Loucy (cell line): ENCODE measurements at regions not wholly inside any gene's neighbourhood (a gene's known extent, or its start where the extent isn't known, plus 50 kb on each side); places are given as distances from the start of the nearest gene placed in this dataset.

Experiments used
- H2AFZ ChIP-seq: fragments of 200-600 bp; sonication (generic); 2 replicates; pipeline ENCODE4 v1.6.0; 2016; ENCODE audit warnings: antibody characterized with exemption, mild to moderate bottlenecking, low read length, moderate library complexity
- H3F3A ChIP-seq: fragments of 200-600 bp; 2 replicates; pipeline ENCODE4 v1.6.0; 2016; ENCODE audit warnings: antibody characterized with exemption, low read depth, mild to moderate bottlenecking
- H3K27me3 ChIP-seq: fragments of 200-600 bp; sonication (generic); 2 replicates; pipeline ENCODE4 v1.6.1; 2014; ENCODE audit warnings: low read length, mild to moderate bottlenecking; ENCODE audit not compliant: insufficient read depth, poor library complexity, severe bottlenecking
- H3K36me3 ChIP-seq: fragments of 200-600 bp; sonication (generic); 2 replicates; pipeline ENCODE4 v1.6.1; 2016; ENCODE audit warnings: low read length; ENCODE audit not compliant: insufficient read depth
- H3K4me1 ChIP-seq: fragments of 200-600 bp; sonication (generic); 2 replicates; pipeline ENCODE4 v1.5.1; 2014; ENCODE audit warnings: low read length, mild to moderate bottlenecking; ENCODE audit not compliant: insufficient read depth, poor library complexity, severe bottlenecking
- H3K4me2 ChIP-seq: fragments of 200-600 bp; sonication (generic); 2 replicates; pipeline ENCODE4 v1.6.0; 2014; ENCODE audit warnings: antibody characterized with exemption, low read length, low read depth, mild to moderate bottlenecking; ENCODE audit not compliant: poor library complexity, severe bottlenecking
- H3K4me3 ChIP-seq: fragments of 200-600 bp; sonication (generic); 2 replicates; pipeline ENCODE4 v1.5.1; 2014; ENCODE audit warnings: low read length, mild to moderate bottlenecking, mixed read lengths; ENCODE audit not compliant: poor library complexity, severe bottlenecking
- H3K79me2 ChIP-seq: fragments of 200-600 bp; sonication (generic); 2 replicates; pipeline ENCODE4 v1.6.1; 2014; ENCODE audit warnings: low read length; ENCODE audit not compliant: insufficient read depth
- H3K9ac ChIP-seq: fragments of 200-600 bp; sonication (generic); 2 replicates; pipeline ENCODE4 v1.6.0; 2014; ENCODE audit warnings: mild to moderate bottlenecking, low read depth, low read length, moderate library complexity; ENCODE audit not compliant: poor library complexity, severe bottlenecking
- H3K9me2 ChIP-seq: fragments of 200-600 bp; sonication (generic); replicated peaks from 2 replicates; pipeline ENCODE4 v1.6.1; 2016; ENCODE audit warnings: low read depth, low read length, mixed read lengths
- H3K9me3 ChIP-seq: fragments of 200-600 bp; sonication (generic); 2 replicates; pipeline ENCODE4 v1.6.1; 2014; ENCODE audit warnings: mild to moderate bottlenecking, antibody characterized with exemption, low read length, low read depth; ENCODE audit not compliant: insufficient read depth
- H4K20me1 ChIP-seq: fragments of 200-600 bp; sonication (generic); 2 replicates; pipeline ENCODE4 v1.6.0; 2014; ENCODE audit warnings: antibody characterized with exemption, low read length, mild to moderate bottlenecking; ENCODE audit not compliant: insufficient read depth, poor library complexity, severe bottlenecking
- EZH2phosphoT487 ChIP-seq: fragments of 200-600 bp; IDR thresholded peaks from 2 replicates; pipeline ENCODE4 v1.6.1; 2018; ENCODE audit warnings: antibody characterized with exemption, mild to moderate bottlenecking, moderate library complexity, borderline replicate concordance
- TF ChIP-seq, protein P1 (sequence below): fragments of 200-600 bp; sonication (generic); conservative IDR thresholded peaks from 2 replicates; pipeline ENCODE4 v1.5.1; 2014; ENCODE audit warnings: mild to moderate bottlenecking, antibody characterized with exemption, low read length

DNA sequence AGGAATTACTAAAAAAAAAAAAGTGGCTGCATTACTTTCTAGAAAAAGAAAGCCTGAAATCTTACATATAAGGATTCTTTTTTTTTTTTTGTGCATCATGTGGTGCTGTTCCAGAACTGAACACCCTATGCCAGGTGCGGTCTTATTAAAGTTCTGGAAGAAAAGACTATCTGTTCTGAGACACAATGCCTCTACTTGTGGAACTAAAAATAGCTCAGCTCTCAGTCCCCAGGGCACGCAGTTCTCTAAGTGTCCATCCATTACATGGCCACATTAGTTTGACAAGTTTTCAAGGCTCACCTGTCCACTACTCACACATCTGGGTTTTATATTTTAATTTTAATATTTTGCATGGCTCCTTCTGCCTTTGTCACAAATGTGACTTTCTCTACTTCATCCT lies 126.6 kb upstream of the ADAMTS9 start:
- no peaks in the 10 kb centered on the region for H3F3A ChIP-seq
- no peaks in the 10 kb centered on the region for H3K79me2 ChIP-seq
- no peak for TF ChIP-seq EZH2phosphoT487
- TF ChIP-seq, protein P1, sequence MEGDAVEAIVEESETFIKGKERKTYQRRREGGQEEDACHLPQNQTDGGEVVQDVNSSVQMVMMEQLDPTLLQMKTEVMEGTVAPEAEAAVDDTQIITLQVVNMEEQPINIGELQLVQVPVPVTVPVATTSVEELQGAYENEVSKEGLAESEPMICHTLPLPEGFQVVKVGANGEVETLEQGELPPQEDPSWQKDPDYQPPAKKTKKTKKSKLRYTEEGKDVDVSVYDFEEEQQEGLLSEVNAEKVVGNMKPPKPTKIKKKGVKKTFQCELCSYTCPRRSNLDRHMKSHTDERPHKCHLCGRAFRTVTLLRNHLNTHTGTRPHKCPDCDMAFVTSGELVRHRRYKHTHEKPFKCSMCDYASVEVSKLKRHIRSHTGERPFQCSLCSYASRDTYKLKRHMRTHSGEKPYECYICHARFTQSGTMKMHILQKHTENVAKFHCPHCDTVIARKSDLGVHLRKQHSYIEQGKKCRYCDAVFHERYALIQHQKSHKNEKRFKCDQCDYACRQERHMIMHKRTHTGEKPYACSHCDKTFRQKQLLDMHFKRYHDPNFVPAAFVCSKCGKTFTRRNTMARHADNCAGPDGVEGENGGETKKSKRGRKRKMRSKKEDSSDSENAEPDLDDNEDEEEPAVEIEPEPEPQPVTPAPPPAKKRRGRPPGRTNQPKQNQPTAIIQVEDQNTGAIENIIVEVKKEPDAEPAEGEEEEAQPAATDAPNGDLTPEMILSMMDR: no peak
- no peaks in the 10 kb centered on the region for H3K9me3 ChIP-seq
- H3K36me3 ChIP-seq: no peaks in the 10 kb centered on the region
- no peaks in the 10 kb centered on the region for H4K20me1 ChIP-seq
- H2AFZ ChIP-seq: no peak overlapping the region
- no peak overlapping the region for H3K4me3 ChIP-seq
- H3K4me1 ChIP-seq: no peaks in the 10 kb centered on the region
- no peaks in the 10 kb centered on the region for H3K27me3 ChIP-seq
- H3K9me2 ChIP-seq: no peaks in the 10 kb centered on the region
- H3K9ac ChIP-seq: no peak overlapping the region
- H3K4me2 ChIP-seq: no peak overlapping the region

- TF ChIP-seq, protein P1: no peak
- no peak for TF ChIP-seq EZH2phosphoT487
- Histone ChIP-seq H2AFZ (no peak overlapping the region), H3F3A (no peaks in the 10 kb centered on the region), H3K9me3 (no peaks in the 10 kb centered on the region), H3K4me1 (no peaks in the 10 kb centered on the region), H3K36me3 (no peaks in the 10 kb centered on the region), H3K4me3 (no peak overlapping the region), H3K27me3 (no peaks in the 10 kb centered on the region), H4K20me1 (no peaks in the 10 kb centered on the region), H3K9ac (no peak overlapping the region), H3K79me2 (no peaks in the 10 kb centered on the region), H3K4me2 (no peak overlapping the region), H3K9me2 (no peaks in the 10 kb centered on the region)
These were observed 125.5 kb upstream of the ADAMTS9 start for GRCh38 chr3:64813326-64813725.

DNA sequence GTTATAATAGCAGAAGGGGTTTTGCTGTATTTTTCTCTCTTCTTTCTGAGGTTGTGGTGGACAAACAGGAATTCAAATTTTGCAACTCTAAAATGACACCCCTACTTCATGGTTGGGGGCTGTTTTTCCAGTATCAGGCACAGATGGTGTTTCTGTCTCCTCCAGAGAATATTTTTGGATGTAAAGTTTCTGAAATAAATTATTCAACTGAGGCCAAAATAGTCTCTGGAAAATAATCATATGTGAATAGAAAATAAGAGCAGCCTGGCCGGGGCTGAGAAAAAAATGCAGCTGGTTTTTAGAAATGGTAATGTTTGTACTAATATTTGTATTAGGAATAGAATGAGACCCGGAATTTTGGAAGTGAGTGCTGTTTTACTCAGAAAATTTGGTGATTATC lies 121.3 kb upstream of the ADAMTS9 start:
- Histone ChIP-seq H3K9me2 (no peaks in the 10 kb centered on the region), H2AFZ (no peak overlapping the region), H3K9me3 (no peaks in the 10 kb centered on the region), H3K36me3 (no peaks in the 10 kb centered on the region), H3K79me2 (no peaks in the 10 kb centered on the region), H4K20me1 (no peaks in the 10 kb centered on the region), H3K9ac (no peak overlapping the region), H3F3A (no peaks in the 10 kb centered on the region), H3K4me1 (no peaks in the 10 kb centered on the region), H3K4me3 (no peak overlapping the region), H3K4me2 (no peak overlapping the region), H3K27me3 (no peaks in the 10 kb centered on the region)
- TF ChIP-seq, protein P1: no peak
- no peak for TF ChIP-seq EZH2phosphoT487
